GM19468 (cell line): ENCODE measurements at regions not wholly inside any gene's neighbourhood (a gene's known extent, or its start where the extent isn't known, plus 50 kb on each side); places are given as distances from the start of the nearest gene placed in this dataset.

ENCODE experiments used
- ATAC-seq: cut with Tn5 transposase; IDR thresholded peaks from one replicate; pipeline ENCODE4 v1.9.1; 2021; ENCODE audit warnings: mild to moderate bottlenecking, moderate library complexity, moderate number of reproducible peaks; ENCODE audit not compliant: unreplicated experiment; ENCODE audit errors: extremely low read depth

DNA sequence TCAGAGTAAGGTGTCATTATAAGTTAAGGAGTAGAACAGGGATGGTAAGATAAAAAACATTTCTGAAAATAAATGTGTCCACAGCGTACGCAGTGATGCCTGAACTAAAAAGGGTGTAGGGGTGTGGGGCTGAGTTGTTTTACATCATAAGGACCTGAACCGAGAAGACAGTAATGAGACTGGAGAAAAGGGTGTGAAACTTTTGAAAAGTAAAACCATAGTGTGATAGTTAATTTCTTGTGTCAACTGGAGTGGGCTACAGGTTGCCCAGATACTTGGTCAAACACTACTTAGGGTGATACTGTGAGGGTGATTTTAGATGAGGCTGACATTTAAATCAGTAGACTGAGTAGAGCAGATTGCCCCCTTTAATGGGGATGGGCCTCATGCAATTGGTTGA, 169.0 kb upstream of the PRPS1L1 start:
- no peak for ATAC-seq

DNA sequence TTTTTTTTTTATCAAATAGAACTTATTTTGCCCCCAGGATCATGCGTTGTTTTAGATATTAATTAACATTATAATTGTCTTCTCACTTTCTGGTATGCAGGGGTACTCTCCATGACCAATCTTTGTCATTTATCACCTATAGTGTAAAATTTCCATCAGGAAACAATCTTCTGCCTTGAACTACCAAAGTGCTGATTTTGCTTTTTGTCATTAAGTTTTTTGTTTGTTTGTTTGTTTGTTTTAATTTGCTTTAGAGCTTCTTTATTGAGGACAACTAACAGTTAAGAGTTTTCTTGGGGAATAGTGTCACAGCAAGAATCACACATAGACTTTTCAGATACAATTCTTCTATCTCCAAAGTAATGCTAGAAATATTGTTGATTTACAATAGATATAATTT, 171.2 kb upstream of the PRPS1L1 start:
- ATAC-seq = no peak

DNA sequence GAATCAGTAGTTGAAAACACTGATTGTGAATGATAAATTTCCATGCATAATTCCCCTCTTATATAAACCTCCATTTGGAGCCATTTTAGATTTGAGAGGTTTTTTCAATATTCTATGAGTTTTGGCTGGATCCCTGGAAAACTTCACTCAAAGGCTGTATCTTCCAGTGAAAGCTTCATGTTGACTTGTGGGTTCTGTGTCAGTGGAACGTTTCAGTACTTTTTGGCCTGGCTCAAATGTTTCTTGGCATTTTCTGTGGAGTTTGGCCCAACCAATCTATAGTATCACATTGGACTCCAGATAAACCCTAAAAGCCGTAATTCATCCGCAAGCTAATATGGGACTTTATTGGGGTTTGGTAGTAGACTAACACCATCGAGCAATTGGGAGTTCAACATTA, 172.6 kb upstream of the PRPS1L1 start:
- ATAC-seq = no peak

DNA sequence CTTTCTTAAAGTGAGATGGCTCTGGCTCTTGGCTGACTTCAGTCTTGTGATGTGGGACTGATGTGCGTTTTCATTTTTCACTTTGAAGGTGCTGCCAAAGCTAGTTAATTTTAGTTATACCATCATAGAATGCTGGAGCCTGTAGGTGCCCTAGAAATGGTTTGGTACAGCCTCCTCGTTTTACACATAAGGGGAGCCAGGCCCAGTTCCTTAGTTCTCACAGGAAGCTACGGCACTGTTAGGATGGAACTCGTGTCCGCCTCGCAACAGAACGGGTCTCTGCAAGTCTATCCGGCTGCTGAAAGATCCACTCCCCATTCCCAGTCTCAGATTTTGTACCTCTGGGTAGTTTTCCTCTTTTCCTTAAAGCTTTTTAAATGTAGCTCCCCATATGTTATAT, 173.2 kb upstream of the PRPS1L1 start:
- ATAC-seq = no peak

DNA sequence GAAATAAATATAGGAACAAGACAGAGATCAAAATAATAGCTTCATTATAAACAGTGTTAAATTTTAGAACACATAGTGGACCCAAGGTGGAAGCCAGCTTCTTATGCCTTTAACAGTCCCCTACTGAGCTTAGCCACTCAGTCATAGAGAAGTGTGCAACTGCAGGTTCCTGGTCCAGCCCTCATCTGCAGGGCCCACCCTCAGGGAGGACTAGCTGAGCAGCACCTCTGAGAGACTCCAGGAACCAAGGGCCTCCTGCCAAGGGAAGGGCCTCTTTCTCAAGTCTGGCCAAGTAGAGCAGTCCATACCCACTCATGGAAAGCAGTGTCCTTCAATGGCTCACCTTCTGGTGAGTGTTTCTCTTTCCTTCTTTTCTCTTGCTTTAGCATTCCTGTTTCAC, 173.7 kb upstream of the PRPS1L1 start:
- ATAC-seq = no peak

DNA sequence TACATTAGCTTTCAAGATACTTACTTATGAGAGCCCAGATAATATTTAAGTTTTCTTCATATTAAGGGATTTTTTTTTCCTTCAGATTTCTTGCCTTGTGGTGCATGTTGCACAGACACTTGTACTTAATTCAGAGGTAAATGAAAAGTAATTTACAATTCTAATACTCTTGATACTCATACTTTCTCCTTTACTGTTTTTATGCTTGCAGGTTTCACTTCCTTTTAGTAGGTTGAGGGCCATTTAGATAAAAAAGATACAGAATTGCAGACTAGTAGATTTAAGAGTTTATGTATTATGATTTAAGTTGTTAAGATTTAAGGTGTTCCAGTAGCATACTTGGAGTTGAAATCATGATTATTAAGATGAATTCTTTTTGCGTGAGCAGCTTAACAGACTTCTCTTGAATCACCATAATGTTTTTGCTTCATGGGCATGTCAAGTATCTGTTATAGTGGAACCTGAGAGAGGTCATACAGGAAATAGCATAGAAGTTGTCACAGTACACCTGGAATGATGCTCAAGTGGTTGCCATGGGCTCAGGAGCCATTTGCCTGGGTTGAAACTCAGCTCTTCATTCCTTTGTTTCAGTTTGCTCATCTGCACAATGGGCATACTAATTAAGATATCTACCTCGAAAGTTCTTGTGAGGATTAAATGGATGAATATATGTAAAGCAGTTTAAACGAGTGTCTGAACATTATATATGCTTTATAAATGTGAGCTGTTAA, 174.8 kb upstream of the PRPS1L1 start:
- peak; percentile 61 for ATAC-seq

DNA sequence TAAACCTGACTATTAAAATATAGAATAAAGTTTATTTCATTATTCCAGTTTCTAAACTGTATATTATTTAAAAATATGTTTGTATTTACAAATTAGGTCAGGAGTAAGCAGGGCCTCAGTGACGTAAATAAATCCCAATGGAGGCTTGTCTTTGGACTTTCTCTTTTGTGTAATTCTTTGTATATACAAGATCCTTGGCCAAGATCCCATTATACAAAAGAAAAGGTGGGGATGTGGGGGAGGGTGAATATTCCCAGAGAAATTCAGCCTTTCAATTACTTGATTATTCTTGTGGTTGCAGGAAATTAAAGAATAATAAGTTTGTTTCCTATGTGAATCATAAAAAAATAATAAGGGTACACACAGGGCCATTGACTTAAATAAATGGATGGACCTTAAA, 178.7 kb upstream of the PRPS1L1 start:
- no peak for ATAC-seq

DNA sequence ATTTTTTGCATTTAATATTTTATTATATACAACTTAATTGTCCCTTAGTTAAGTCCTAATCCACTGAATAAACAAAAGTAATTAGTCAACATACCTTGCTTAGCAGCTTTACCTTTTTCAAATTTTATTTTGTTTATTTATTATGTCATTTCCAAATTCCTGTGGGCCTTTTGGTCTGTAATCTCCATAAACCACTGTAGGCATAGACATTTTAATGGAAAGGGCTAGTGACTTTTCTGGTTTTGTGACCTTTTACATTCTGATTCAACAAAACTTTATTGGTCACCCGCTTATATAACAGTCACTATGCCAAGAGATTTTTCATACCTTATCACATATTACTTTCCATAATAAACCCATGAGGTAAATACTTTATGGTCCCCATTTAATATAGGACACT, 181.3 kb upstream of the PRPS1L1 start:
- ATAC-seq = no peak

DNA sequence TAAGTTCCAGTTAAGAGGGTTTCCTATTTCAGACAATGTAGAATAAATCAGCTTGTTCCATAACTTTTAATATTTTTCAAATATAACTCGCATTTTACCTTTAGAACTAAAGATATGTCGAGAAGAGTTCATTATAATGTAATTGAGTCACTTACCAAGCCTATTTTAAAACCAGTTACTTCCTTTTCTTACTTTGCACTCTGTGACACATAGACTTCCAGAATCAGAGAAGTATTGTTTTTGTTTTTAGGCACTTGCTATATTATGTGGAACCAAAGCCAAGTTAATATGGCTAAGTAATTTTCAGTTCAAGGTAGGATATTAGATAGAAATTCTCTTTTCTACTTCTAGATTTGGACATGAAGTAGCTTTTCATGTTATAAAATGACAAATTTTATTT, 182.7 kb upstream of the PRPS1L1 start:
- ATAC-seq = no peak

DNA sequence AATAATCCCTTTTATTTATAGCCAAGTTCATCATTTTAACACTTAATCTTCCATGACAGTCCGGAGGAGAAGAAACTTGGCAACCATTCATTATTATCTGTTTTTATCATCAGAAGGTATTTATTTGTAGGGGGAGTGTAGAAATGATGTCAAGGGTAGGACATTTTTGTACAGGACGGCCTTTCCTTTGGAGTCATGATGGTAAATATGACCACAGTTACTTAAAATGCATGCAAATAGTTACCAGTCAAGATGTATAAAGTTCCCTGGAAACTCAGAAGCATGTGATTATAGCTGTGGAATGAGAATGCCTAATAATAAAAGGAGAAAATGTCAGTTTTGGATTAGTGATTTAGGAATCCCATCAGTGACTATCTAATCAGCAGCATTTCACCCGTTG, 183.1 kb upstream of the PRPS1L1 start:
- ATAC-seq = no peak

DNA sequence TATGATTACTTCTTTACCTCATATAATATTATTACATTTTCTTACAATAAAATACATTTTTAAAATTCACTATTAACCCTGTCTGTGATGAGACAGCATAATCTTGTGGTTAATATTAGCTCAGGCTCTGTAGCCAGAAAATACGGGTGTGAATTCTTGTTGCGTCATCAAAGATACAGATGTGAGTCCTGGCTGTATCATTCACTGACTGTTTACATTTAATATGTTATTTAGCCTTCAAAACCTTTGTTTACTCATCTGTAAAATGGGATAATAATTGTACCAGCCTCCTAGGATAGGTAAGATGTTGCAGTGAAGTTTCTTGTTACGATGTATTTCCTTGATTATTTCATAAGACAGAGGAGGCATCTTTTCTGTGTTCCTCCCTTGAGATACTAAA, 184.7 kb upstream of the PRPS1L1 start:
- ATAC-seq = no peak

DNA sequence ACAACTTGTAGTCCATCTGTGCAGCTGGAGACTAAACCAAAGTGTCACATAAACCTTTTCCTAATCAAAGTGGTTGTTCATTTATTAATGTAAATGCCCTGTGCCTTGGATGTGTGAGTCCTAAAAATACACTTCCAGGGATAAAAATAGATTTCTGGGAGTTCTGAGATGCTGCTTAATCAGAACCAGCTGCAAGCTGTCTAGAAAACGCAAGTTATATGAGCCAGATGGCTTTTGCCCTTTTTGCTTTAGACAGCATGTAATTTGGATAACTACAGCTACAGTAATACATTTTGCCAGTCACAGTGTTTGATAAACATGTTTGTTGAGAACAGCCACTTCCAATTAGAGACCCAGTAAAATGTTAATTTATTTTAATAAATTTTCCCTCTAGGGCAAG, 185.1 kb upstream of the PRPS1L1 start:
- ATAC-seq = no peak

DNA sequence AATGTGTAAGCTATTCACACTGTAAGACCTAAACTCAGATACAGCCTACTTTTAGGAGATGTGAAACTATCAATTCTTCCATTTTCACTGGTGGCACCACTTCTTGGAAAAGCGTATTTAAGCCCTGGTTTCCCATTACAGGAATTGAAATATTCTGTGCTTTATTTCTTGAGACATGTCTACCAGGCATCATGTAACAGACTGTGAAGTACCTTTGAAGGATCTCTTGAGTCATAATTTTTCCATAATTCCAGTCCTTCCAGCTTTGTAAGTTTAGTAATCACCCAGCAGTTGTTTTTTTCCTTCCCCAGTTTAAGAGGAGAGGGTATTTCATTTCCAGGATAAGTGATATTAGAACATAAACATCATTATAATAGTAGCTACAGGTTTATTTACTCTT, 186.0 kb upstream of the PRPS1L1 start:
- no peak for ATAC-seq

DNA sequence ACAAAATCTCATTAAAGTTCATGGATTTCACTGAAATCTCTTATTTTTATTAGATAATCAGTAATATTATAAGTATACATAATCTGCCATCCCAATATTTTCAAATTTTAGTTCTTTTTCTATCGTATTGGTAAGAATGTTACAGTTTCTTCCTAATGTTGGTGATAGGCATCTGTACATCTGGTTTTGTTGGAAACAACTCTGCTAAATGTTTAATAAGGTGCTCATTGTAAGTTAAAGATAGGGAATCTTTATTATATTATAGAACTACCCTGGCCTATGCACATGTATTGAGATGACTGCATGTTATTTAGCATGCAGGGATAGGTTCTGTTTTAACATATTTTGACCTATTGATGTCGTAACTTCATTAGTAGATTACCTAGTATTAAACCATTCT, 188.6 kb upstream of the PRPS1L1 start:
- ATAC-seq = no peak

DNA sequence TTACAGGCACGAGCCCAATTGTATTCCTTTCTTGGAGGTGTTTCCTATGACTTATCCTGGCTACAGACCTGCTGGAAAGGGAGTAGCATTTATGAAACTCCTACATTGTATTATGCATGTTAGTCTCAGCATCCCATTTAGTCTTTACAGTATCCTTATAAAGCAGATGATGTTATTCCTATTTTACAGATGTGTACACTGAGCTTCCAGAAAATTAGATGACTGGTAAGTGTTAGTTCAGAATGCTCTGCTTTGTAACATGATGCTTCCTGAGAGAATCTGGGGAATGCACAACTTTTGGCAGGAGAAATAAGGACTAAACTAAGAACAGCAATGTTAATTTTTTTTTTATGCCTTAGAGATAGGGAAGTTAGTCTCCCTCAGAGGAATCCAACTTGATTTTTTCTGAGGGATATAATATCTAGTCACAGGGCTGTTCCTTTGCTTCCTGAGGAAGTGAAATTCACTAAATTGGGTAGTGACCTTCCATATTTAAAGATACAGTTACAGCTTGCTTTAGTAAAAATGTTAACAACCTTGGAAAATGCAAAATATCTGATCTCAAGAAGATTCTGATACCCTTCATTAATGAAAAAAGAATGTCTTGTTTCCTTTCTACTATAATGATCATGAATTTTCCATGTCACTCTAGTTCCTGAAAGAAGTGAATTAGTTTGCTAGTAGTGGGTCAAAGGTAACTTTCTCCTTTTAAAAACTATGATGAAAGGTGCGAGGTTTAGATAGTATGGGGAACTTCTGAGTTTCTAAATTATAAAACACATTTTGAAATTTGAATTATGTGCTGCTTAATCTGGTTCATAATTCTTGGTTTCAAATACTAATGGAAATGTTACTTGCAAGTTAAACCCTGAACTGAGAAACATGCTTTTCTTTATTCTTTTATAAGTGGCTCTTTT, 194.0 kb upstream of the PRPS1L1 start:
- no peak for ATAC-seq

DNA sequence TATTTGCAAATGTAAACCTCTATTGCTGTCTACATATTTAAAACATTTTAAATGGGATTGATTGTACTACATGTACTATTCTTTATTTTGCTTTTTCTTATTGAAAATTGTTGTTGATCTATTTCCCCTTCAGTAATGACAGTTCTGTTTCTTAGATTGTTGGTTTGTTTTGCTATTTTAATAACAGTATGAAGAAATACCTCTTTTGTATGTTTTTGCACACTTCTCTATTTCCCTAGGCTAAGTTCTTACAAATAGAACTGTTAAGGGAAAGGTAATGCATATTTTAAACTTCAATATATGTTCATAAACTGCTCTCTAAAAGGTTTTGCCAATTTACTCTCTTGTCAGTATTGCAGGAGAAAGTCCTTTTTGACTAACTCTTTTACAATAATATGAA, 195.0 kb upstream of the PRPS1L1 start:
- ATAC-seq = no peak

DNA sequence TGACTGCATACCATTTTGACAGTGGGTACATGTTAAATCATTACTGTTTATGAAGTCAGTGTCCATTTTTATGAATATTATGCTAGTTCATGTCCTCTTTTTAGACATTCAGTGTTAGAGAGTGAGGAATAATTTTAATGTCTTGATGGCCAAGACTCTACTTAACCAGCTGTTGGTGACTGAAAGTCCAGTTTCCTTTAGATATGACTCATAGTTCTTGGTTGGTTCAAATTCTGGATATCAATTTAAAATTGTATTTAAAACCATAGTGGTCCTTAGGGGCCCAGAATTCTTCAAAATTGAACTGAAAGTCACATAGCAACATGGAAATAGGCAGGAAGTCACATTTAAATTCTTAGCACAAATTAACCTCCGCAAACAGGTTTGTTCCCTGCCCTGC, 196.5 kb upstream of the PRPS1L1 start:
- ATAC-seq = no peak

DNA sequence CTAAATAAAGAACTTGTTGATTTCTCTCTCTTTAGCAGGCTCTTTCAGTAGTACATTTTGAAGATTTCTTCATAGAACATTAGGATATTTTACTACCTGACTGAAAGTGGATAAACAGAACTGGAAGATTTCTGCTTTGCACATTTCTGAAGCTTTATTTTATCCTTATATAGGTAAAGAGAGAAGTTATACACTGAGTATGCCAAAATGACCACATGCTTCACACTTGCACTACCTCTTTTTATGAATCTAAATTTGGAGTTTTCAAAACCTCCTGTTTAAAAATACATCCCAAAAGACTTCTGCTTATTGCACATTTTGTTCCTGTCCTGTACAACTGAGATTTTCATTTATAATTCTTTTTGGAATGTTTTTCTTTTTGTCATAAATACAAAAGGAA, 197.4 kb upstream of the PRPS1L1 start:
- ATAC-seq = no peak

DNA sequence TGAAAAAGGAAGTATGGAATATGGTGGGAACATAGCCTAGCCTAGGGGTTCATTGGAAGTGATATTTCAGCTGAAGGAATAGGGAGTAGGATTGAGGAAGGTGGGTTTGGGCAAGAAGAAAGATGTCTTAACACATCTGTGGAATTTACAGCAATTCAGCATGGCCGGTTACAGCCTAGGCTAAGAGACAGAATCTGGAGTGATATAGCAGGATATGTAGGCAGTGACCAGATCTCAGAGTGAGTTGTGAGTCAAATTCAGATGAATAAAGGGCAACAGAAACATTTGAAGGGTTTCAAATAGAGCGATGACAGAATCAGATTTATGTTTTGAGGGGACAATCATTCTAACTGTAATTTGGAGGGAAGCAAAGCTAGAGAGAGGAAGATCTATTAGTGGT, 199.0 kb upstream of the PRPS1L1 start:
- ATAC-seq = no peak

DNA sequence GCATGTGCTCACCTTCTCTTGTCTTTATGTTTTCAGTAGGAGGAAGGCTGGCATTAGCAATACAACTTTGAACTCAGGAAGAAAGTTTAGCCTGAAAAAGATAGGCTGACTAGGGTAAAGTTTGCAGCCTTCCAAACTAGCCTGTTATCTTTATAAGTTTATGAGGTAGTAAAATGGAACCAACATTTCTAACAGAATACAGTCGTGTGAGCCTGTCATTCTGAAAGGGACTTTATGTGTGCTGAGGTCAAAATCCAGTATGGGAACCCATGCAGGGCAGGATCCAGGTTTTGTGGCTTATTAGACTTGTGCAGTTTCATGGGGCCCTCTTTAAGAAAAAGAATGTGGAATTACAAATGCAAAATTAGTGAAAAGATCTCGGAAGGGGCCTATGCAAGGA, 201.0 kb upstream of the PRPS1L1 start:
- ATAC-seq = no peak

DNA sequence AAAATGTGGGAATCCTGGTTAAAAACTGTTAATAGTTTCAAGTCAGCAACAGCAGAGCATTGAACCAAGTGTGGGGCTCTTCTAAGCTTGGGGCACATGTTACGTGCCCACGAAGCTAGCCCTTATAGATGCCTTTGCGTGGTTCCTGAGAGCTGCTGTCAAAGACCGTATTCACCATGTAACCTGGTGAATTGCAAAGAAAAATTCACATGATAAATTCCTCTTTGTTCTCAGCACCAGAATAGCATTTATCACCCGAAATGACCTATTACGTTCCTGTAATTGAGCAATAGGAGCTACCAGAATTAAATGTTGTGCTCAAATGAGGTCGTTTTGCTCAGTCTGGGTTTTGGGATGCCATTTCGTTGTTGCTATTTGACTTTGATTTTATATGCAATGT, 202.6 kb upstream of the PRPS1L1 start:
- no peak for ATAC-seq

DNA sequence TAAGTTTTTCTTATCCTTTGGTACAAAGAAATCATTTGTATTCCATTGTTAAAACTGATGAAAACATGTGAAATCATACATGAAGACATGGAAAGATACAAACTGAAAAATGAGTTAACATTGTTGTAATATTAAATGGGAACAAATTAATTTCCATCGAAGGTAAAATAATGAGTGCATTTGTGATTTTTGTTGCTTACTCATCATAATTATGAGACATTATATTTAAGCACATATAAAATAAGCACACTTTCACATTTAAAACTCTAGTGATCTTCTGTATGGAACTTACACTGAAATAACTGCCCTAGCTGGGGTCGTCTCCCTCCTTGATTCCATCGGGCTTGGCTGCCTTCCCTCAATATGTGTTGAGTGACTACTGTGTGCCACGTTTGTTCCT, 204.2 kb upstream of the PRPS1L1 start:
- no peak for ATAC-seq
